ENCODE measurements at regions not wholly inside any gene's neighbourhood (a gene's known extent, or its start where the extent isn't known, plus 50 kb on each side); places are given as distances from the start of the nearest gene placed in this dataset.

- intact Hi-C loops (cut with DNase I), result no loop called here
- no peaks in the 10 kb centered on the region for H3K36me3 ChIP-seq
- no peaks in the 10 kb centered on the region for H3K27me3 ChIP-seq
- no peak for DNase-seq (ENCODE audit: extremely low spot score in 2 of 2)
- H3K4me1 ChIP-seq, result no peaks in the 10 kb centered on the region
- TF ChIP-seq POLR2AphosphoS5 (IDR thresholded peaks at IDR 0.05; ENCODE audit: insufficient read depth in 1 of 2, low read depth in 1 of 2) (no peak), POLR2A (IDR thresholded peaks at IDR 0.05) (no peak), CTCF (IDR thresholded peaks at IDR 0.05) (no peak)
- H3K4me3 ChIP-seq, result no peak overlapping the region
- no peaks in the 10 kb centered on the region for H3K9me3 ChIP-seq
- no peak overlapping the region for H3K27ac ChIP-seq
These were observed 554.1 kb upstream of the KLHL1 start for GRCh38 chr13:70662231-70662940.

- intact Hi-C loops (cut with DNase I), result no loop called here
- no peak for DNase-seq (ENCODE audit: extremely low spot score in 2 of 2)
- H3K9me3 ChIP-seq, result no peaks in the 10 kb centered on the region
- H3K27ac ChIP-seq, result no peak overlapping the region
- no peaks in the 10 kb centered on the region for H3K27me3 ChIP-seq
- H3K4me1 ChIP-seq, result no peaks in the 10 kb centered on the region
- TF ChIP-seq POLR2A (IDR thresholded peaks at IDR 0.05), result no peak
- TF ChIP-seq CTCF (IDR thresholded peaks at IDR 0.05), result no peak
- no peak for TF ChIP-seq POLR2AphosphoS5 (IDR thresholded peaks at IDR 0.05; ENCODE audit: insufficient read depth in 1 of 2, low read depth in 1 of 2)
- H3K36me3 ChIP-seq, result no peaks in the 10 kb centered on the region
- no peak overlapping the region for H3K4me3 ChIP-seq
These were observed 535.8 kb upstream of the KLHL1 start for GRCh38 chr13:70644052-70644451.

GRCh38 chr13:70634893-70635292 is 526.6 kb upstream of the KLHL1 start:
- Histone ChIP-seq H3K9me3 (no peaks in the 10 kb centered on the region), H3K36me3 (no peaks in the 10 kb centered on the region), H3K27ac (no peak overlapping the region), H3K27me3 (no peaks in the 10 kb centered on the region), H3K4me3 (no peak overlapping the region), H3K4me1 (no peaks in the 10 kb centered on the region)
- no peak for DNase-seq (ENCODE audit: extremely low spot score in 2 of 2)
- intact Hi-C loops (cut with DNase I), result no loop called here
- no peak for TF ChIP-seq POLR2A (IDR thresholded peaks at IDR 0.05)
- no peak for TF ChIP-seq POLR2AphosphoS5 (IDR thresholded peaks at IDR 0.05; ENCODE audit: insufficient read depth in 1 of 2, low read depth in 1 of 2)
- no peak for TF ChIP-seq CTCF (IDR thresholded peaks at IDR 0.05)

- Histone ChIP-seq H3K9me3 (no peaks in the 10 kb centered on the region), H3K36me3 (no peaks in the 10 kb centered on the region), H3K4me1 (no peaks in the 10 kb centered on the region), H3K4me3 (no peak overlapping the region), H3K27me3 (no peaks in the 10 kb centered on the region), H3K27ac (no peak overlapping the region)
- no peak for TF ChIP-seq POLR2A (IDR thresholded peaks at IDR 0.05)
- no peak for TF ChIP-seq POLR2AphosphoS5 (IDR thresholded peaks at IDR 0.05; ENCODE audit: insufficient read depth in 1 of 2, low read depth in 1 of 2)
- TF ChIP-seq CTCF (IDR thresholded peaks at IDR 0.05), result no peak
- no peak for DNase-seq (ENCODE audit: extremely low spot score in 2 of 2)
- intact Hi-C loops (cut with DNase I), result no loop called here
These were observed 522.0 kb upstream of the KLHL1 start for GRCh38 chr13:70630247-70630646.

- TF ChIP-seq CTCF (IDR thresholded peaks at IDR 0.05) (no peak), POLR2A (IDR thresholded peaks at IDR 0.05) (no peak)
- no peak overlapping the region for H3K4me3 ChIP-seq
- H3K4me1 ChIP-seq, result no peaks in the 10 kb centered on the region
- intact Hi-C loops (cut with DNase I), result no loop called here
- no peak overlapping the region for H3K27ac ChIP-seq
- no peaks in the 10 kb centered on the region for H3K36me3 ChIP-seq
- DNase-seq (ENCODE audit: extremely low spot score in 2 of 2), result no peak
- no peaks in the 10 kb centered on the region for H3K27me3 ChIP-seq
- H3K9me3 ChIP-seq, result no peaks in the 10 kb centered on the region
These were observed 515.0 kb upstream of the KLHL1 start for GRCh38 chr13:70623239-70623638.
